Urinary bladder (tissue), 3 donors: ENCODE measurements at regions not wholly inside any gene's neighbourhood (a gene's known extent, or its start where the extent isn't known, plus 50 kb on each side); places are given as distances from the start of the nearest gene placed in this dataset.
"Not testable (repeated sequence)": the region's sequence is repeated elsewhere in the genome, so short reads cannot be mapped to it uniquely, and the experiment has no call there.

Source experiments
- DNase-seq: peaks from one replicate; pipeline ENCODE4 v3.0.0-alpha.2; 2015; ENCODE audit errors: extremely low spot score
- H3K27ac ChIP-seq: one replicate; pipeline ENCODE4 v1.5.1; 2013; ENCODE audit warnings: low read depth, mild to moderate bottlenecking, moderate library complexity
- H3K36me3 ChIP-seq: one replicate; pipeline ENCODE4 v1.6.1; 2013; ENCODE audit warnings: mild to moderate bottlenecking, moderate library complexity; ENCODE audit not compliant: insufficient read depth
- H3K4me1 ChIP-seq: one replicate; pipeline ENCODE4 v1.6.1; 2013; ENCODE audit warnings: mild to moderate bottlenecking, moderate library complexity; ENCODE audit not compliant: insufficient read depth
- H3K4me3 ChIP-seq: one replicate; pipeline ENCODE4 v1.5.1; 2013; ENCODE audit warnings: low read depth, low read length
- WGBS: extraction: QIAGEN DNeasy Blood & Tissue Kit; methylation state at CpG from one replicate; pipeline ENCODE4 v1.1.7; 2013; 5-methylcytosine and 5-hydroxymethylcytosine counted together
- donor health status: healthy with polysubstance abuse.
- donor health status: healthy.

- not testable (repeated sequence) for DNase-seq, H3K36me3 ChIP-seq, H3K4me1 ChIP-seq, H3K27ac ChIP-seq, H3K4me3 ChIP-seq
- WGBS = 79% methylated on average over 6 of the region's 6 CpGs
Measured at GRCh38 chr12:46992051-46992450, 87.4 kb upstream of the PCED1B start.

GRCh38 chr12:46998811-46999368, 80.5 kb upstream of the PCED1B start:
- DNase-seq = no peak
- Histone ChIP-seq H3K27ac (no peak overlapping the region), H3K4me1 (no peaks in the 10 kb centered on the region), H3K4me3 (no peak overlapping the region), H3K36me3 (no peaks in the 10 kb centered on the region)
- WGBS = 82% methylated on average over 5 of the region's 5 CpGs

- WGBS = 41% methylated on average over 2 of the region's 2 CpGs
- no peak for DNase-seq
- H3K4me3 ChIP-seq = no peak overlapping the region
- H3K4me1 ChIP-seq = no peaks in the 10 kb centered on the region
- no peak overlapping the region for H3K27ac ChIP-seq
- H3K36me3 ChIP-seq = no peaks in the 10 kb centered on the region
Measured at GRCh38 chr12:47004634-47005033, 74.8 kb upstream of the PCED1B start.

GRCh38 chr12:47007048-47007447, 72.4 kb upstream of the PCED1B start:
- Histone ChIP-seq H3K4me3 (no peak overlapping the region), H3K4me1 (no peaks in the 10 kb centered on the region), H3K36me3 (no peaks in the 10 kb centered on the region), H3K27ac (no peak overlapping the region)
- 87% methylated on average over 3 of the region's 3 CpGs for WGBS
- no peak for DNase-seq

GRCh38 chr12:47012552-47012951, 66.9 kb upstream of the PCED1B start:
- H3K4me3 ChIP-seq = no peak overlapping the region
- no peaks in the 10 kb centered on the region for H3K36me3 ChIP-seq
- 92% methylated on average over 1 of the region's 1 CpG for WGBS
- no peaks in the 10 kb centered on the region for H3K4me1 ChIP-seq
- no peak overlapping the region for H3K27ac ChIP-seq
- no peak for DNase-seq

GRCh38 chr12:47014474-47014873, 64.9 kb upstream of the PCED1B start:
- no peak overlapping the region for H3K4me3 ChIP-seq
- H3K27ac ChIP-seq = no peak overlapping the region
- H3K36me3 ChIP-seq = no peaks in the 10 kb centered on the region
- no peak for DNase-seq
- peaks cover 2% of the 10 kb centered on the region for H3K4me1 ChIP-seq
- 72% methylated on average over 2 of the region's 2 CpGs for WGBS

GRCh38 chr12:47015381-47015780, 64.0 kb upstream of the PCED1B start:
- H3K36me3 ChIP-seq = no peaks in the 10 kb centered on the region
- H3K27ac ChIP-seq = no peak overlapping the region
- no peak overlapping the region for H3K4me3 ChIP-seq
- H3K4me1 ChIP-seq = peaks cover 2% of the 10 kb centered on the region
- 91% methylated on average over 1 of the region's 1 CpG for WGBS
- DNase-seq = no peak

GRCh38 chr12:47017041-47017713, 62.2 kb upstream of the PCED1B start:
- 87% methylated on average over 6 of the region's 6 CpGs for WGBS
- DNase-seq = no peak
- peaks cover 2% of the 10 kb centered on the region for H3K4me1 ChIP-seq

GRCh38 chr12:47017901-47018475, 61.4 kb upstream of the PCED1B start:
- no peak overlapping the region for H3K27ac ChIP-seq
- peaks cover 2% of the 10 kb centered on the region for H3K4me1 ChIP-seq
- WGBS = 94% methylated on average over 2 of the region's 2 CpGs
- no peak overlapping the region for H3K4me3 ChIP-seq
- no peak for DNase-seq
- no peaks in the 10 kb centered on the region for H3K36me3 ChIP-seq

More at GRCh38 chr12:47017041-47017713, 62.2 kb upstream of the PCED1B start:
- Histone ChIP-seq H3K27ac (no peak overlapping the region), H3K4me3 (no peak overlapping the region), H3K36me3 (no peaks in the 10 kb centered on the region)

GRCh38 chr12:47020211-47020821, 59.1 kb upstream of the PCED1B start:
- no peak overlapping the region for H3K27ac ChIP-seq
- WGBS = 77% methylated on average over 7 of the region's 7 CpGs
- DNase-seq = no peak

GRCh38 chr12:47021298-47021697, 58.1 kb upstream of the PCED1B start:
- peak; percentile 10 for DNase-seq
- peaks cover 2% of the 10 kb centered on the region for H3K4me1 ChIP-seq
- WGBS = 51% methylated on average over 2 of the region's 2 CpGs

More at GRCh38 chr12:47020211-47020821, 59.1 kb upstream of the PCED1B start:
- Histone ChIP-seq H3K4me3 (no peak overlapping the region), H3K4me1 (peaks cover 2% of the 10 kb centered on the region), H3K36me3 (no peaks in the 10 kb centered on the region)

GRCh38 chr12:47022296-47022695, 57.1 kb upstream of the PCED1B start:
- Histone ChIP-seq H3K4me3 (no peak overlapping the region), H3K36me3 (no peaks in the 10 kb centered on the region), H3K4me1 (peaks cover 2% of the 10 kb centered on the region), H3K27ac (no peak overlapping the region)
- 34% methylated on average over 2 of the region's 2 CpGs for WGBS
- DNase-seq = no peak

More at GRCh38 chr12:47021298-47021697, 58.1 kb upstream of the PCED1B start:
- no peak overlapping the region for H3K4me3 ChIP-seq
- H3K36me3 ChIP-seq = no peaks in the 10 kb centered on the region
- no peak overlapping the region for H3K27ac ChIP-seq

GRCh38 chr12:47023311-47023710, 56.1 kb upstream of the PCED1B start:
- no peaks in the 10 kb centered on the region for H3K4me1 ChIP-seq
- WGBS = 62% methylated on average over 3 of the region's 3 CpGs
- H3K27ac ChIP-seq = no peak overlapping the region
- no peak for DNase-seq
- no peak overlapping the region for H3K4me3 ChIP-seq
- H3K36me3 ChIP-seq = no peaks in the 10 kb centered on the region

GRCh38 chr12:47023953-47024352, 55.5 kb upstream of the PCED1B start:
- no peak for DNase-seq
- WGBS = 91% methylated on average over 6 of the region's 6 CpGs
- Histone ChIP-seq H3K4me1 (no peaks in the 10 kb centered on the region), H3K4me3 (no peak overlapping the region), H3K36me3 (no peaks in the 10 kb centered on the region), H3K27ac (no peak overlapping the region)
